ENCODE measurements at regions not wholly inside any gene's neighbourhood (a gene's known extent, or its start where the extent isn't known, plus 50 kb on each side); places are given as distances from the start of the nearest gene placed in this dataset.

DNA sequence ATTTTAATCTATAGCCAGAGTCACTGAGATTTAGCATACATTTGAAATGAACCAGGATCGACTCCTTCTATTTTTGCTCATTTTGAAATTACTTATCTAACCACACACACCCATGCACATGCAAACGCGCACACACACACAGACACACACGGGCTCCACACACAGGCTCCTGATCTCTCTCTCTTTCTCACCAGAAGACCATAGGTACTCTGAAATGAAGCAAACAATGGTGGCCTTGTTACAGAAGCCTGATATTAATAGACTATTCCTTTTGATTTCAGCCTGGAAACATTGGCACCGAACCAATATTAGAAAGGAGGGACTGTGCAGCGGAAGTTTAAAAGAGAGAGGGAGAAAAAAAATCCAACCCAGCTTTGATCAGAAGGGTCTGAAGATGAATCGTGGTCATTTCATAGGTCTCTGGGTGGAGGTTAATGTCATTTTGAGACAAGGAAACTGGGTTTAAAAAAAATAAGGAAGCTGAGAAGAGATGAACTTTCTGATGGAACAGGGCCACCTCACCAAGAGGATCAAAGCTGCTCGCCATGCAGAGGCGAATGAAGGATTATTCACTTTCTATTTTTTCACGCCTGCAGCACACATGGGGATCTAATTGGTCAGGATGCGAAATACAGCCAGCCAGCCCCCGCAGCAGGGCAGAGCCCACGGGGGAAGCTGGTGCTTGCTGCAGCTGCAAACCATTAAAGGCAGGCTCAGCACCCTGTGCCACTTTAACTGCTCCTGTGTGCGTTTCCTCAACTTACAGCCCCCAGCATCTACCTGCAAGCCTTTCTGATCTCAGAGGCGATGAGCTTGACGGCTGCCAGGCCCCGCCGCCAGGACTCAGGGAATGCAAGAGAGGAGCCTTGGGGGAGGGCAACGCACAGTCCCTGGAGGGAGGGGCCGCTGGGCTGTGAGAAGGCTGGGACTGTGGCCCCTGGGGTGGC lies 88.8 kb downstream of the HES1 start:
- TF ChIP-seq, protein P1, sequence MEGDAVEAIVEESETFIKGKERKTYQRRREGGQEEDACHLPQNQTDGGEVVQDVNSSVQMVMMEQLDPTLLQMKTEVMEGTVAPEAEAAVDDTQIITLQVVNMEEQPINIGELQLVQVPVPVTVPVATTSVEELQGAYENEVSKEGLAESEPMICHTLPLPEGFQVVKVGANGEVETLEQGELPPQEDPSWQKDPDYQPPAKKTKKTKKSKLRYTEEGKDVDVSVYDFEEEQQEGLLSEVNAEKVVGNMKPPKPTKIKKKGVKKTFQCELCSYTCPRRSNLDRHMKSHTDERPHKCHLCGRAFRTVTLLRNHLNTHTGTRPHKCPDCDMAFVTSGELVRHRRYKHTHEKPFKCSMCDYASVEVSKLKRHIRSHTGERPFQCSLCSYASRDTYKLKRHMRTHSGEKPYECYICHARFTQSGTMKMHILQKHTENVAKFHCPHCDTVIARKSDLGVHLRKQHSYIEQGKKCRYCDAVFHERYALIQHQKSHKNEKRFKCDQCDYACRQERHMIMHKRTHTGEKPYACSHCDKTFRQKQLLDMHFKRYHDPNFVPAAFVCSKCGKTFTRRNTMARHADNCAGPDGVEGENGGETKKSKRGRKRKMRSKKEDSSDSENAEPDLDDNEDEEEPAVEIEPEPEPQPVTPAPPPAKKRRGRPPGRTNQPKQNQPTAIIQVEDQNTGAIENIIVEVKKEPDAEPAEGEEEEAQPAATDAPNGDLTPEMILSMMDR (IDR thresholded peaks at IDR 0.05; ENCODE audit: insufficient read depth, low read length, missing control alignments), result no peak
- ChIA-PET CTCF (no interaction called here), POLR2A (interaction anchor here (0.5 kb wide), 1 partner anchor 53 kb away, joined by 3 read pairs; no protein-coding TSS in a partner anchor)
- H3K4me3 ChIP-seq (ENCODE audit: low read depth, low read length), result no peak overlapping the region
- no peak for DNase-seq (ENCODE audit: low read depth, low spot score)

DNA sequence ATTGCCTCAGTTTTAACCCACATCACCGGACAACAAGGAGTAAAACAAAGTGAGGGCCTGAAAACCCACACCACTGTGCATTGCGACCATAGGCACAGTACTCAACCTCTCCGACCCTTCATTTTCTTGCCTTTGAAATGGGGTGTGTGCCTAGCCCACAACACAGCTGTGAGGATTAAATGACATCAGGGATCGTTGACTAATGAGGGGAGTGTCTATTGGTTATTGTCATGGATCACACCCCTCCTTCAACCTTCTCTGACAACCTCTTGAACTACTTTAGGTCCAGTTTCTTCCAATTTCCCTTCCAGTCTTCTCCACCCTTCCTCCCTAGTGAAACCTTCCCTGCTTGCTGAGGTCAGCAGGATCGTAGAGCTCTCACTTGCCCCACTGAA lies 89.5 kb downstream of the HES1 start:
- CTCF ChIA-PET, result no interaction called here
- no peak overlapping the region for H3K4me3 ChIP-seq (ENCODE audit: low read depth, low read length)
- DNase-seq (ENCODE audit: low read depth, low spot score), result no peak
- TF ChIP-seq, protein P1 (IDR thresholded peaks at IDR 0.05; ENCODE audit: insufficient read depth, low read length, missing control alignments), result no peak
- POLR2A ChIA-PET, result interaction anchor here (0.5 kb wide), 1 partner anchor 52 kb away, joined by 3 read pairs; no protein-coding TSS in a partner anchor

GRCh38 chr3:194225988-194226663 lies 90.2 kb downstream of the HES1 start:
- H3K4me3 ChIP-seq (ENCODE audit: low read depth, low read length), result no peak overlapping the region
- TF ChIP-seq, protein P1 (IDR thresholded peaks at IDR 0.05; ENCODE audit: insufficient read depth, low read length, missing control alignments), result no peak

DNA sequence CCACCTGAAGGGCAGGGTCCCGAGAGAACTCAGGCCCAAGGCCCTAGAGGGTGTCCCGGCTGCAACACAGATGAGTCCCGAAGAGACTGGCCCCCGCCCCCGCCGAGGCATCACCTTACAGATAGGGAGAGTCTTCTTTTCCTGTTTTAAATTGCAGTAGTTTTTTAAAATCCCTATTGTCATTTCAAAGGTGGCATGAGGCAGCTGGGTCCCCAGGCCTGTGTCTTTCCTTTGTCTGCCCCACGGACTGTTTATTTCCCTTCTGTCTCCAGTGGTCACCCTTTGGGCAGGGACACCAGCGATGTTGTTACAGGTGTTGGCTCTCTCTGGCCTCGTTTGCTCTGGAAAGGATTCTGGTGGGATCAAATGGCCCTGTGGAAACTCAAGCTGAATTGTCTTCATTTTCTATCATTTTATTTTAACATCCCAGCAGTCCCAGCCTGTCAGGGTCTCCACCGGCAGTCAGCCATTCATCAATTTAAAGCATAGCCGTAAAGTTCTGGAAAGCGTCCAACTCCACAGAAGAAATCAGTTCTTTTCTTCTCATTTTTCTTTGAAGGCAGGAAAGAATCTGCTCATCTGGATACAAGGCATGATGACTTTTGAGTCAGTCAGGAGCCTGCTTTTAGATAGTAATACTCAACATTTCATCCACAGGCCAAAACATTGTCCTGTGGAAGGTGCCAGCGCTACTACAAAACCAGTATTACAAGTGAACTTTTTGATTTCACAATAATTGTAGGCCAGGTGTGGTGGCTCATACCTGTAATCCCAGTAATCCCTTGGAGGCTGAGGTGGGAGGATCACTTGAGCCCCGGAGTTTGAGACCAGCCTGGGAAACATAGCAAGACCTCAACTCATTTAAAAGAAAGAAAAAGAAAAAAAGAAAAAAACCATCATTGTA lies 96.2 kb downstream of the HES1 start:
- ChIA-PET POLR2A (no interaction called here), CTCF (no interaction called here)
- no peak for DNase-seq (ENCODE audit: low read depth, low spot score)
- TF ChIP-seq, protein P1 (IDR thresholded peaks at IDR 0.05; ENCODE audit: insufficient read depth, low read length, missing control alignments), result no peak
- H3K4me3 ChIP-seq (ENCODE audit: low read depth, low read length), result no peak overlapping the region

More at GRCh38 chr3:194225988-194226663, 90.2 kb downstream of the HES1 start:
- CTCF ChIA-PET, result no interaction called here
- no peak for DNase-seq (ENCODE audit: low read depth, low spot score)
- POLR2A ChIA-PET, result no interaction called here

DNA sequence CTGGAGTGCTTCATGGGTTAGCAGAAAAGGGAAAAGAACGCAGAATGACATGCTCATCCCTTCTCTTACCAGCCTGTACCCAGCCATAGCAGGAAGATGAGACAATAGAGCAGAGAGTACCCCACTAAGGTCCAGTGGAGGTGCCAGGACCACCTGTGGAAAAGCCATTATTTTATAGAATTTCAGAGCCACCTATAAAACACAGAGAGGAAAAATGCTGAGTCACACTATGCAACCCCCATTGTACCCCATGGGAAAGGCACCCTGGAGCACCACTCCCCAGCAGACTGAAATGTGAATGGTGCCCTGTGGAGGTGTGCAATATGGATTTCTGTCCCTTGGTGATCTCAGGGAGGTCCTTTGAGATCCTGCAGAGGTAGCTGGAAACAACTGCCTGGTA lies 97.2 kb downstream of the HES1 start:
- no peak overlapping the region for H3K4me3 ChIP-seq (ENCODE audit: low read depth, low read length)
- POLR2A ChIA-PET, result no interaction called here
- CTCF ChIA-PET, result no interaction called here
- no peak for DNase-seq (ENCODE audit: low read depth, low spot score)
- TF ChIP-seq, protein P1 (IDR thresholded peaks at IDR 0.05; ENCODE audit: insufficient read depth, low read length, missing control alignments), result no peak

All from AG04449 (cell line).